Upper lobe of left lung (tissue), 4 donors: ENCODE measurements at regions not wholly inside any gene's neighbourhood (a gene's known extent, or its start where the extent isn't known, plus 50 kb on each side); places are given as distances from the start of the nearest gene placed in this dataset.

Source experiments
- POLR2A ChIP-seq, 4 donors: fragments of 450-650 bp; IDR thresholded peaks; one replicate each; pipeline ENCODE4 v1.5.1; 2016 to 2017; ENCODE audit warnings: antibody characterized with exemption in 4 of 4, mild to moderate bottlenecking in 2 of 4
- POLR2AphosphoS5 ChIP-seq, 2 donors: sonication (generic); formaldehyde crosslinking; IDR thresholded peaks; one replicate each; pipeline ENCODE4 v1.5.1; 2017; ENCODE audit warnings: antibody characterized with exemption in 2 of 2
- TF ChIP-seq, protein P1 (sequence below), 6 experiments: fragments of 450-650 bp in 4 of 6; fragments of 200-600 bp in 2 of 6; sonication (generic) in 2 of 6; IDR thresholded peaks; one replicate each; pipeline ENCODE4 v1.5.1; 2016 to 2019; ENCODE audit warnings: antibody characterized with exemption in 6 of 6

DNA sequence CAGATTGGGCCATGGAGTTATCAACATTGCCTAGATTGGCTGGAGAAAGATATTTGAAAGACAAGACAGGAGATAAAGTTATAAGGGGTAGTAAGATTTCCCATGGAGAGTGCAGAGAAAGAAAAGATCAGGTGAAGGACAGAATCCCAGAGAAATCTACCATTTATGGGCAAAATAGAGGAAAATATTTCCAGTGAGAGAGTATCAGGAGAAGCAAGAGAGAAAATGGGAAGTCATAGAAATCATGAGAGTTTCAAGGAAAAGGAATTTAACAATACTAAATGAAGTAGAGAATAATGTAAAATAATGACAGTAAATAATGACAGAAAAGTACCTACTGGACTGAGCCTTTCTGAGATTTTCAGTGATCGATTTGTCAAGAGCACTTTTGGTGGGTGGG, 447.6 kb upstream of the CHST9 start:
- TF ChIP-seq POLR2A (IDR thresholded peaks at IDR 0.05) (no peak), POLR2AphosphoS5 (IDR thresholded peaks at IDR 0.05) (no peak)
- TF ChIP-seq, protein P1, sequence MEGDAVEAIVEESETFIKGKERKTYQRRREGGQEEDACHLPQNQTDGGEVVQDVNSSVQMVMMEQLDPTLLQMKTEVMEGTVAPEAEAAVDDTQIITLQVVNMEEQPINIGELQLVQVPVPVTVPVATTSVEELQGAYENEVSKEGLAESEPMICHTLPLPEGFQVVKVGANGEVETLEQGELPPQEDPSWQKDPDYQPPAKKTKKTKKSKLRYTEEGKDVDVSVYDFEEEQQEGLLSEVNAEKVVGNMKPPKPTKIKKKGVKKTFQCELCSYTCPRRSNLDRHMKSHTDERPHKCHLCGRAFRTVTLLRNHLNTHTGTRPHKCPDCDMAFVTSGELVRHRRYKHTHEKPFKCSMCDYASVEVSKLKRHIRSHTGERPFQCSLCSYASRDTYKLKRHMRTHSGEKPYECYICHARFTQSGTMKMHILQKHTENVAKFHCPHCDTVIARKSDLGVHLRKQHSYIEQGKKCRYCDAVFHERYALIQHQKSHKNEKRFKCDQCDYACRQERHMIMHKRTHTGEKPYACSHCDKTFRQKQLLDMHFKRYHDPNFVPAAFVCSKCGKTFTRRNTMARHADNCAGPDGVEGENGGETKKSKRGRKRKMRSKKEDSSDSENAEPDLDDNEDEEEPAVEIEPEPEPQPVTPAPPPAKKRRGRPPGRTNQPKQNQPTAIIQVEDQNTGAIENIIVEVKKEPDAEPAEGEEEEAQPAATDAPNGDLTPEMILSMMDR (IDR thresholded peaks at IDR 0.05): no peak
